ENCODE measurements at regions not wholly inside any gene's neighbourhood (a gene's known extent, or its start where the extent isn't known, plus 50 kb on each side); places are given as distances from the start of the nearest gene placed in this dataset.

GRCh38 chr4:3697033-3697432, 69.2 kb upstream of the ADRA2C start:
- Mint-ChIP-seq H3K36me3 (peaks cover 4% of the 10 kb centered on the region), H3K4me3 (no peak overlapping the region), H3K27me3 (peaks cover 49% of the 10 kb centered on the region), H3K4me1 (no peaks in the 10 kb centered on the region), H3K9me3 (peaks cover 13% of the 10 kb centered on the region), H3K27ac (no peak overlapping the region)
- ATAC-seq, result no peak

DNA sequence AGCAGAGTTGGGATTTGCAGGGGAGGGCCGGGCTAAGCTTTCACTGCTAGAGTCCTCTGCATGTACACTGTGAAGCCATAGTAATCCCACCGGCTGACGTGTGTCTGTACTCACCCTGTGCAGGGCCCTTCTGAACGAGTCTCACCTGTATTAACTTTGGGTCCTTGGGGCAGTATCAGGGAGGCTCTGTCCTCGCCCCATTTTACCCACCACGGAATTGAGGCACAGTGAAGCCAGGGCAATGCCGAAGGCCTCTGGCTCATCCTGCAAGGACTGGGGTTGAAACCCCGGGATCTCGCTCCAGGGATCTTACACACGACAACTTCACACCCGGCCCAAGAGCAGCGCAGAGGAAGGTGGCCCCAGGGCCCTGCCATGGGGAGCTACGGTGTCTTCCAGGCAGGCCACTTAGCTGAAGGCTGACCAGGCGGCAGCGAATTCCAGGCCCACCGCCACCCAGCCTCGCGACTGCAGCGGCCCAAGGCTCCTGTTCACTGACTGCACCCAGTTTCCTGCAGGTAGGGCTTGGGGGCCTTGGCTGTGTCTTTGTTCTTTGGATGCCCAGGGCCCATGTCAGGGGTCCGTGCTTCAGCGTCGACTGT, 75.5 kb upstream of the ADRA2C start:
- H3K36me3 Mint-ChIP-seq, result no peaks in the 10 kb centered on the region
- peaks cover 37% of the 10 kb centered on the region for H3K27me3 Mint-ChIP-seq
- no peak for ATAC-seq
- H3K4me1 Mint-ChIP-seq, result no peaks in the 10 kb centered on the region
- no peak overlapping the region for H3K4me3 Mint-ChIP-seq
- H3K27ac Mint-ChIP-seq, result no peak overlapping the region
- peaks cover 6% of the 10 kb centered on the region for H3K9me3 Mint-ChIP-seq

GRCh38 chr4:3689576-3690550, 76.3 kb upstream of the ADRA2C start:
- Mint-ChIP-seq H3K36me3 (no peaks in the 10 kb centered on the region), H3K27ac (no peak overlapping the region), H3K4me3 (no peak overlapping the region), H3K9me3 (peaks cover 6% of the 10 kb centered on the region), H3K4me1 (no peaks in the 10 kb centered on the region), H3K27me3 (peaks cover 44% of the 10 kb centered on the region)
- ATAC-seq, result no peak

GRCh38 chr4:3689006-3689405, 77.2 kb upstream of the ADRA2C start:
- no peaks in the 10 kb centered on the region for H3K4me1 Mint-ChIP-seq
- peaks cover 6% of the 10 kb centered on the region for H3K9me3 Mint-ChIP-seq
- H3K27ac Mint-ChIP-seq, result no peak overlapping the region
- no peak for ATAC-seq
- peaks cover 50% of the 10 kb centered on the region for H3K27me3 Mint-ChIP-seq
- no peak overlapping the region for H3K4me3 Mint-ChIP-seq
- no peaks in the 10 kb centered on the region for H3K36me3 Mint-ChIP-seq

DNA sequence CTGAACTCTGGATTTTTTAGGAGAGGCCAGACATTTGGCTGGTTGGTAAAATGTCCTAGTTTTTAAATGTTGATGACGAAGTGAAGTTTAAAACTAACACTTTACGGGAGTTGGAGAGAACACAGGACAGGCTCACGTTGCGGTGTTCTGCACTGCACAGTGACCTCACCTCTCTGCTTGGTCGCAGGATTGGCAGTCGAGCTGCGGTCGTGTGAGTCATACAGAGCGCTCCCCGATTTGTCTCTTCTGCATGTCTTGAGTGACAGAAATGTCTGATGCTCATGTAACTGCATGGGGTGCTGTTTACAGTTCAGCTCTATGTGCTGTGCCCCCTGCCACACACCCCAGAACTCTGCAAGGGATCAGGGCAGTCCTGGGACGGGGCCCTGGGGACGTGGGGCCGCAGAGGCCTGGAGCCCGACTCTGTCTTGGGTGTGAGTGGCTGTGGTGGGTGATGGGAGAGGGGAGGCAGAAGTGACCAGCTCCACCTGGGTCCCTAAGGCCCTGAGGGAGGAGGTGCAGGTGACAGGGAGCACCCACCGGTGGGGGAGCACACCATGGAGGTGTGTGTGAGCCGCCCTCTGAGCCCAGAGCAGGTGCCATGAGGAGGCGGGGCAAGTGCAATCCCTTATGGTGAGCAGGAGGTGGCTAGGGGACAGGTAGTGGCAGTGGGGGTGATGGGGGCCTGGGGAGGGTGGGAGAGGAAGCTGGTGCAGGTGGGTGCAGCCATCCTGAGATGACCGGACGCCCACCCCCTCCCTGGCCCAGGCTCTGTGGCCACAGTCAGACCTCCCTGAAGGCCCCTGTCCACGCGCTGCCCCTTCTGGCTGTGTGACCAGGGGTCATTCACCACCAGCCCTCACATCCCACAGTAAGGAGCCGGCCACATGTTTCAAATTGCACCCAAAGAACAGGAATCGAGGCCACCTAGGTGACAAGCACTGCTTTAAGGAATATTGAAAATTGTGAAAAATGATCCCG, 77.9 kb upstream of the ADRA2C start:
- peaks cover 6% of the 10 kb centered on the region for H3K9me3 Mint-ChIP-seq

GRCh38 chr4:3687538-3687937, 78.6 kb upstream of the ADRA2C start:
- H3K4me1 Mint-ChIP-seq, result no peaks in the 10 kb centered on the region
- no peak overlapping the region for H3K27ac Mint-ChIP-seq
- no peak for ATAC-seq
- peaks cover 6% of the 10 kb centered on the region for H3K9me3 Mint-ChIP-seq
- H3K27me3 Mint-ChIP-seq, result peaks cover 59% of the 10 kb centered on the region
- no peak overlapping the region for H3K4me3 Mint-ChIP-seq
- H3K36me3 Mint-ChIP-seq, result no peaks in the 10 kb centered on the region

More for the DNA sequence above, 77.9 kb upstream of the ADRA2C start:
- Mint-ChIP-seq H3K27me3 (peaks cover 51% of the 10 kb centered on the region), H3K4me1 (no peaks in the 10 kb centered on the region), H3K4me3 (no peak overlapping the region), H3K36me3 (no peaks in the 10 kb centered on the region), H3K27ac (no peak overlapping the region)
- ATAC-seq, result no peak

DNA sequence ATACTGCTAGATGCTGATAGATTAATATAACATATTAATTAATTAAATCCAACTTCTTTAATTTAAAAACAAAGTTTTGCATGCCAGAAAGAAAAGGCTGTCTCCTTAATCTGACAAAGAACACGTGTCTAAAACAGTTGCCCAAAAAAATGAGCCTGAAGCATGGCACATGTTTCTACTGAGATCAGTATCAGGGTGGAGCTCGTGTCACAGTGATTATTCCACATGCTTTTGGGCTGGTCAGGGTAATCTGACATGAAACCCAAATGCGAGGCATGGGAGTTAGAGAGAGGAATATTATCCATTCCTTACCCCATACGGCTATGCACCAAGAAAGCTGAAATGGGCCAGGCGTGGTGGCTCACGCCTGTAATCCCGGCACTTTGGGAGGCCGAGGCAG, 79.4 kb upstream of the ADRA2C start:
- H3K9me3 Mint-ChIP-seq, result peaks cover 4% of the 10 kb centered on the region
- H3K27ac Mint-ChIP-seq, result no peak overlapping the region
- H3K4me3 Mint-ChIP-seq, result no peak overlapping the region

GRCh38 chr4:3685081-3685645, 81.0 kb upstream of the ADRA2C start:
- H3K36me3 Mint-ChIP-seq, result no peaks in the 10 kb centered on the region

More for the DNA sequence above, 79.4 kb upstream of the ADRA2C start:
- Mint-ChIP-seq H3K36me3 (no peaks in the 10 kb centered on the region), H3K27me3 (peaks cover 64% of the 10 kb centered on the region), H3K4me1 (no peaks in the 10 kb centered on the region)
- ATAC-seq, result no peak

GRCh38 chr4:3684546-3684945, 81.6 kb upstream of the ADRA2C start:
- Mint-ChIP-seq H3K27me3 (peaks cover 71% of the 10 kb centered on the region), H3K36me3 (no peaks in the 10 kb centered on the region), H3K4me3 (no peak overlapping the region), H3K4me1 (no peaks in the 10 kb centered on the region), H3K27ac (no peak overlapping the region), H3K9me3 (no peaks in the 10 kb centered on the region)
- ATAC-seq, result no peak

More at GRCh38 chr4:3685081-3685645, 81.0 kb upstream of the ADRA2C start:
- Mint-ChIP-seq H3K4me3 (no peak overlapping the region), H3K4me1 (no peaks in the 10 kb centered on the region), H3K27me3 (peaks cover 72% of the 10 kb centered on the region), H3K9me3 (no peaks in the 10 kb centered on the region), H3K27ac (no peak overlapping the region)
- no peak for ATAC-seq

DNA sequence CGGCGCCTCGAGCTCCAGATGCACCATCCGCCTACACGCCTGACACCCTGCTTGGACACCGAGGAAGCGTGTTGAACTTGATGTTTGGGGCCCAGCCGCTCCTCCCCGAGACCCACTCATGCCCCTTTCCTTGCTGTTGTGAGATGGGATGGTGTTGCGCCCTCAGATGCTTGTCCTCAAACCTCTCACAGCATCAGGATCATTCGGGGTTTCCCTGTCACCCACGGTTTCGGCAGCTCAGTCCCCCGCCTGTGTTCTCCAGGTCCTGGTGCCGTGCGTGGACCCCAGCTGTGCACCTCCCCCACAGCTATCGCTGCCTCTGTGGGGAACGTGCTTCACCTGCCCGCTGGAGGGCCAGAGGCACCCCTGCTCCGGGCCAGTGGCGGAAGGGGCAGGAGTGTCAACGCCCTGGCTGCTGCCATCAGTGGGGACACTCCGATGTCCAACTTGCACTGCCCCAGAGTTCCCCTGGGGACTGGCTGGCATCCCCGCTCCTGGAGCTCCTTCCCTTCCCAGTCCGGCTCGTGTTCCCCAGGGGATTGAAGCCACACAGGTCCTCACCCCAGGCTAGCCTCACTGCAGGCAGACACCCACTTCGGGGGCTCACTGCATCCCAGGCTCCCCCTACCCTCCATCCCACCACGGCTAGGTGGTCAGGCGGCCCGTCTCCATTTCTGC, 82.3 kb upstream of the ADRA2C start:
- Mint-ChIP-seq H3K27me3 (peaks cover 71% of the 10 kb centered on the region), H3K27ac (no peak overlapping the region), H3K4me3 (no peak overlapping the region), H3K9me3 (no peaks in the 10 kb centered on the region), H3K36me3 (no peaks in the 10 kb centered on the region), H3K4me1 (no peaks in the 10 kb centered on the region)
- ATAC-seq, result no peak

GRCh38 chr4:3683077-3683743, 83.0 kb upstream of the ADRA2C start:
- Mint-ChIP-seq H3K27me3 (peaks cover 71% of the 10 kb centered on the region), H3K9me3 (peaks cover 5% of the 10 kb centered on the region), H3K4me3 (no peak overlapping the region), H3K27ac (no peak overlapping the region), H3K4me1 (no peaks in the 10 kb centered on the region), H3K36me3 (no peaks in the 10 kb centered on the region)
- ATAC-seq, result no peak

GRCh38 chr4:3682236-3683076, 83.7 kb upstream of the ADRA2C start:
- Mint-ChIP-seq H3K36me3 (no peaks in the 10 kb centered on the region), H3K9me3 (peaks cover 10% of the 10 kb centered on the region), H3K27ac (no peak overlapping the region), H3K27me3 (peaks cover 75% of the 10 kb centered on the region), H3K4me1 (no peaks in the 10 kb centered on the region), H3K4me3 (no peak overlapping the region)
- ATAC-seq, result no peak

GRCh38 chr4:3681191-3681590, 85.0 kb upstream of the ADRA2C start:
- peaks cover 85% of the 10 kb centered on the region for H3K27me3 Mint-ChIP-seq
- H3K27ac Mint-ChIP-seq, result no peak overlapping the region
- H3K4me3 Mint-ChIP-seq, result no peak overlapping the region
- no peaks in the 10 kb centered on the region for H3K4me1 Mint-ChIP-seq
- H3K9me3 Mint-ChIP-seq, result peaks cover 10% of the 10 kb centered on the region
- H3K36me3 Mint-ChIP-seq, result no peaks in the 10 kb centered on the region
- ATAC-seq, result no peak

Measured in stimulated activated memory B cell treated with anti-CD40 and anti-IgM and Interleukin-4, amounts not matched to agents 10 μg/mL and 1 μg/mL and 100 μg/mL, for 72 hours (primary cell).